Natural killer cell (primary cell): ENCODE measurements at regions not wholly inside any gene's neighbourhood (a gene's known extent, or its start where the extent isn't known, plus 50 kb on each side); places are given as distances from the start of the nearest gene placed in this dataset.

ENCODE experiments used
- ATAC-seq, 3 donors: fragments of 150-1000 bp in 2 of 3; fragments of 200-7000 bp in 1 of 3; cut with Tn5 transposase; 1 replicate in 1 of 3; 2 replicates in 2 of 3; pipeline ENCODE4 v1.10.0; 2021; ENCODE audit warnings: mild to moderate bottlenecking in 2 of 3, moderate library complexity in 2 of 3
- DNase-seq, 2 donors: peaks; one replicate each; pipeline versions ENCODE4 v3.0.0 to v3.0.0-alpha.2; 2013 to 2021; ENCODE audit warnings: mixed read lengths in 1 of 2
- H3K27ac ChIP-seq: one replicate; pipeline ENCODE4 v1.5.1; 2013; ENCODE audit warnings: mild to moderate bottlenecking, low read length
- H3K27me3 ChIP-seq: one replicate; pipeline ENCODE4 v1.6.1; 2013; ENCODE audit warnings: low read length; ENCODE audit not compliant: control insufficient read depth, insufficient read depth
- H3K36me3 ChIP-seq: one replicate; pipeline ENCODE4 v1.6.1; 2013; ENCODE audit warnings: low read length; ENCODE audit not compliant: control insufficient read depth, insufficient read depth
- H3K4me1 ChIP-seq: one replicate; pipeline ENCODE4 v1.6.1; 2013; ENCODE audit warnings: low read length; ENCODE audit not compliant: control insufficient read depth, insufficient read depth
- H3K4me3 ChIP-seq: one replicate; pipeline ENCODE4 v1.5.1; 2013; ENCODE audit warnings: low read length
- H3K9me3 ChIP-seq: one replicate; pipeline ENCODE4 v1.6.1; 2013; ENCODE audit warnings: low read length; ENCODE audit not compliant: control insufficient read depth, insufficient read depth
- H3K27ac Mint-ChIP-seq, 2 donors: one replicate each; pipeline ENCODE4 v1.8.0; 2022; ENCODE audit warnings: mild to moderate bottlenecking in 2 of 2, mixed read lengths in 2 of 2, moderate library complexity in 1 of 2
- H3K27me3 Mint-ChIP-seq, 2 donors: one replicate each; pipeline ENCODE4 v1.8.0; 2022; ENCODE audit warnings: low read depth in 2 of 2, mixed read lengths in 2 of 2
- H3K36me3 Mint-ChIP-seq: one replicate; pipeline ENCODE4 v1.8.0; 2022; ENCODE audit warnings: mixed read lengths
- H3K4me1 Mint-ChIP-seq, 2 donors: one replicate each; pipeline ENCODE4 v1.8.0; 2022; ENCODE audit warnings: mixed read lengths in 2 of 2
- H3K4me3 Mint-ChIP-seq: one replicate; pipeline ENCODE4 v1.8.0; 2022; ENCODE audit warnings: mild to moderate bottlenecking, moderate library complexity, mixed read lengths
- H3K9me3 Mint-ChIP-seq, 2 donors: one replicate each; pipeline ENCODE4 v1.8.0; 2022; ENCODE audit warnings: mixed read lengths in 2 of 2
- CTCF ChIP-seq: fragments of 200-600 bp; IDR thresholded peaks from one replicate; pipeline ENCODE4 v1.8.0; 2022; ENCODE audit warnings: antibody characterized with exemption
- WGBS: methylation state at CpG from one replicate; pipeline ENCODE4 v1.1.7; 2013; ENCODE audit warnings: missing lambda C conversion rate; ENCODE audit not compliant: insufficient coverage; 5-methylcytosine and 5-hydroxymethylcytosine counted together
- intact Hi-C: fragments of 100-400 bp; cut with micrococcal nuclease; formaldehyde crosslinking; loops from one replicate; pipeline ENCODE4 v1.14.2; 2022

- no peak overlapping the region for H3K4me3 ChIP-seq
- 85% methylated on average over 21 of the region's 21 CpGs for WGBS
- no peak for DNase-seq
- no peaks in the 10 kb centered on the region for H3K36me3 ChIP-seq
- intact Hi-C loops = no loop called here
- Mint-ChIP-seq H3K36me3 (no peaks in the 10 kb centered on the region), H3K4me1 (no peaks in the 10 kb centered on the region), H3K27ac (no peak overlapping the region), H3K27me3 (no peaks in the 10 kb centered on the region), H3K4me3 (no peak overlapping the region), H3K9me3 (no peaks in the 10 kb centered on the region)
- H3K27ac ChIP-seq = no peak overlapping the region
- no peaks in the 10 kb centered on the region for H3K4me1 ChIP-seq
- ATAC-seq = no peak
- H3K9me3 ChIP-seq = no peaks in the 10 kb centered on the region
- H3K27me3 ChIP-seq = no peaks in the 10 kb centered on the region
- no peak for TF ChIP-seq CTCF
Observed at GRCh38 chr18:78770139-78770822, 209.3 kb upstream of the SALL3 start.

DNA sequence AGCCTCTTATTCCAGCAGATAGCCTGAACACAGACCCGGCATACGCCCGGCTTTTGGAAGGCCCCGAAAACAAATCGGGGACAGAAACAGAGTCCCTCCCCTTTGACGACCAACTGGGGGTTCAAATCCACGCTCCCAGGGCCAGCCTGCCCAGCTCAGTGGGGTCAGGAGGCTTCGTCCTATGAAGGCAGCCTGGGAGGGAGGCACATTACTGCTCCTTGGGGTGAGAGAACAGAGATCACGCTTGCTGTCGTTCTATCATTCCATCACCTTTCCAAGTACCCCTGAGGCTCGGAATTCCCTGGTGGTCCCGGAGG is 208.8 kb upstream of the SALL3 start:
- no peak overlapping the region for H3K4me3 ChIP-seq
- Mint-ChIP-seq H3K4me1 (no peaks in the 10 kb centered on the region), H3K4me3 (no peak overlapping the region), H3K36me3 (no peaks in the 10 kb centered on the region), H3K9me3 (no peaks in the 10 kb centered on the region), H3K27me3 (no peaks in the 10 kb centered on the region), H3K27ac (no peak overlapping the region)
- ATAC-seq = no peak
- TF ChIP-seq CTCF = no peak
- no peak overlapping the region for H3K27ac ChIP-seq
- no peaks in the 10 kb centered on the region for H3K9me3 ChIP-seq
- H3K4me1 ChIP-seq = no peaks in the 10 kb centered on the region
- 87% methylated on average over 12 of the region's 12 CpGs for WGBS
- no peaks in the 10 kb centered on the region for H3K36me3 ChIP-seq
- DNase-seq = no peak
- intact Hi-C loops = no loop called here
- no peaks in the 10 kb centered on the region for H3K27me3 ChIP-seq

- no peak overlapping the region for H3K4me3 Mint-ChIP-seq
- H3K36me3 ChIP-seq = no peaks in the 10 kb centered on the region
- no peaks in the 10 kb centered on the region for H3K4me1 ChIP-seq
- DNase-seq = no peak
- H3K4me1 Mint-ChIP-seq = no peaks in the 10 kb centered on the region
- no peaks in the 10 kb centered on the region for H3K36me3 Mint-ChIP-seq
- H3K27me3 ChIP-seq = no peaks in the 10 kb centered on the region
- H3K27ac Mint-ChIP-seq = no peak overlapping the region
- no peaks in the 10 kb centered on the region for H3K9me3 Mint-ChIP-seq
- H3K27me3 Mint-ChIP-seq = no peaks in the 10 kb centered on the region
- no peak for TF ChIP-seq CTCF
- intact Hi-C loops = no loop called here
- H3K4me3 ChIP-seq = no peak overlapping the region
- 89% methylated on average over 22 of the region's 22 CpGs for WGBS
- H3K27ac ChIP-seq = no peak overlapping the region
- no peaks in the 10 kb centered on the region for H3K9me3 ChIP-seq
- ATAC-seq = no peak
Observed at GRCh38 chr18:78771496-78772359, 207.9 kb upstream of the SALL3 start.
